Endothelial cell of umbilical vein (primary cell): ENCODE measurements at regions not wholly inside any gene's neighbourhood (a gene's known extent, or its start where the extent isn't known, plus 50 kb on each side); places are given as distances from the start of the nearest gene placed in this dataset.

ENCODE experiments used
- BruUV-seq: library from RNA; stranded (reverse); fragments of 400-500 nt; replicated peaks from 2 replicates; lab custom pipeline; 2021; lab: Mats Ljungman, UMichigan
- CTCF ChIA-PET: fragments of 300-600, 350-600 bp; sonication (Branson Sonifier 250); formaldehyde crosslinking; loops from one replicate; lab custom pipeline; 2021; ENCODE audit warnings: antibody characterized with exemption, inconsistent platforms; lab: Charles Lee
- POLR2A ChIA-PET: fragments of 300-600, 350-600 bp; sonication (Branson Sonifier 250); formaldehyde crosslinking; loops from one replicate; lab custom pipeline; 2021; ENCODE audit warnings: antibody characterized with exemption, inconsistent platforms; lab: Charles Lee
- DNase-seq: peaks from one replicate; pipeline ENCODE4 v3.0.0-alpha.2; 2011; ENCODE audit warnings: low read depth, low spot score
- FAIRE-seq: peaks from 2 replicates; lab custom pipeline; 2011; peaks lifted over from hg19 to GRCh38; lab: Jason Lieb, UNC
- H2AFZ ChIP-seq: 2 replicates; pipeline ENCODE4 v1.6.0; 2012; ENCODE audit warnings: low read depth, low read length, control low read depth, inconsistent platforms
- H3K27ac ChIP-seq: 2 replicates; pipeline ENCODE4 v1.5.1; 2011; ENCODE audit warnings: low read depth, mild to moderate bottlenecking, control low read depth, low read length, moderate library complexity; ENCODE audit not compliant: insufficient read depth
- H3K27me3 ChIP-seq, 2 experiments: 2 replicates each; pipeline versions ENCODE4 v1.6.0 to v1.6.1; 2011; ENCODE audit warnings: low read length in 2 of 2, mixed read lengths in 1 of 2; ENCODE audit not compliant: control insufficient read depth in 2 of 2, insufficient read depth in 2 of 2
- H3K36me3 ChIP-seq, 2 experiments: 2 replicates in 1 of 2; 3 replicates in 1 of 2; pipeline ENCODE4 v1.5.1; 2011; ENCODE audit warnings: low read length in 2 of 2, mild to moderate bottlenecking in 1 of 2, moderate library complexity in 1 of 2; ENCODE audit not compliant: control insufficient read depth in 2 of 2, insufficient read depth in 2 of 2; ENCODE audit errors: extremely low read depth in 1 of 2
- H3K4me1 ChIP-seq: 3 replicates; pipeline ENCODE4 v1.5.1; 2011; ENCODE audit warnings: mild to moderate bottlenecking, low read length; ENCODE audit not compliant: control insufficient read depth, insufficient read depth; ENCODE audit errors: extremely low read depth
- H3K4me2 ChIP-seq: 2 replicates; pipeline ENCODE4 v1.6.1; 2011; ENCODE audit warnings: low read length, control low read depth, mixed read lengths; ENCODE audit not compliant: insufficient read depth
- H3K4me3 ChIP-seq, 3 experiments: fragments of 200-600 bp in 1 of 3; sonication (generic), shearing (Covaris generic) in 1 of 3; replicated peaks in 1 of 3; 2 replicates each; pipeline ENCODE4 v1.5.1; 2011 to 2016; ENCODE audit warnings: control low read depth in 3 of 3, low read length in 3 of 3, mild to moderate bottlenecking in 2 of 3, inconsistent platforms in 1 of 3, low read depth in 1 of 3, moderate library complexity in 1 of 3; ENCODE audit not compliant: insufficient read depth in 1 of 3
- H3K79me2 ChIP-seq: 2 replicates; pipeline ENCODE4 v1.6.0; 2012; ENCODE audit warnings: low read length, inconsistent platforms; ENCODE audit not compliant: control insufficient read depth, insufficient read depth
- H3K9ac ChIP-seq: replicated peaks from 2 replicates; pipeline ENCODE3; 2011; ENCODE audit warnings: low read length, control low read depth; ENCODE audit not compliant: insufficient read depth; ENCODE audit errors: extremely low read depth
- H3K9me1 ChIP-seq: replicated peaks from 3 replicates; pipeline ENCODE4 v1.6.0; 2011; ENCODE audit warnings: mild to moderate bottlenecking, low read length; ENCODE audit not compliant: control insufficient read depth, insufficient read depth; ENCODE audit errors: extremely low read depth
- H3K9me3 ChIP-seq: replicated peaks from 2 replicates; pipeline ENCODE4 v1.5.1; 2012; ENCODE audit warnings: low read length, inconsistent platforms; ENCODE audit not compliant: control insufficient read depth, insufficient read depth
- H4K20me1 ChIP-seq: replicated peaks from 2 replicates; pipeline ENCODE3; 2011; ENCODE audit warnings: mild to moderate bottlenecking, low read length; ENCODE audit not compliant: control insufficient read depth, insufficient read depth; ENCODE audit errors: extremely low read depth
- EZH2 ChIP-seq: IDR thresholded peaks from 2 replicates; pipeline ENCODE4 v1.6.1; 2012; ENCODE audit warnings: borderline replicate concordance, low read depth, mild to moderate bottlenecking, moderate library complexity, low read length, inconsistent platforms; ENCODE audit not compliant: severe bottlenecking
- FOS ChIP-seq: IDR thresholded peaks from 2 replicates; pipeline ENCODE4 v1.6.1; 2011; ENCODE audit warnings: mild to moderate bottlenecking, low read length, moderate library complexity, borderline replicate concordance; ENCODE audit not compliant: insufficient read depth
- GATA2 ChIP-seq: IDR thresholded peaks from 2 replicates; pipeline ENCODE4 v1.7.0; 2011; ENCODE audit warnings: low read depth, mild to moderate bottlenecking, moderate library complexity, mixed read lengths, low read length; ENCODE audit not compliant: insufficient read length, insufficient read depth
- JUN ChIP-seq: IDR thresholded peaks from 2 replicates; pipeline ENCODE4 v1.6.1; 2011; ENCODE audit warnings: borderline replicate concordance, low read depth; ENCODE audit not compliant: insufficient read length, insufficient read depth
- MYC ChIP-seq: IDR thresholded peaks from one replicate; pipeline ENCODE4 v1.6.1; 2011; ENCODE audit warnings: mild to moderate bottlenecking, low read depth, low read length
- POLR2A ChIP-seq: IDR thresholded peaks from 2 replicates; pipeline ENCODE4 v1.6.1; 2012; ENCODE audit warnings: low read depth, mild to moderate bottlenecking, control low read depth, low read length
- POLR2AphosphoS5 ChIP-seq: IDR thresholded peaks from 2 replicates; pipeline ENCODE4 v1.6.1; 2012; ENCODE audit warnings: low read depth, mild to moderate bottlenecking, control low read depth, low read length, moderate library complexity; ENCODE audit not compliant: insufficient read depth
- dilution Hi-C: fragments of 300-500 bp; cut with MboI; formaldehyde crosslinking; loops from one replicate; pipeline ENCODE4 v1.15.0; 2019; ENCODE audit warnings: low sequenced_read_pairs; ENCODE audit not compliant: extremely low pct_ligation_motif_present
- intact Hi-C: fragments of 100-400 bp; cut with micrococcal nuclease; formaldehyde crosslinking; loops from one replicate; pipeline ENCODE4 v1.10.0; 2022
- TF ChIP-seq, protein P1 (sequence below): IDR thresholded peaks from 2 replicates; pipeline ENCODE4 v1.6.1; 2011; ENCODE audit not compliant: insufficient read depth, insufficient read length
- TF ChIP-seq, protein P2 (sequence below), 2 donors: IDR thresholded peaks; 1 replicate in 1 of 2; 2 replicates in 1 of 2; pipeline ENCODE4 v1.5.1; 2011; ENCODE audit warnings: low read length in 2 of 2, mild to moderate bottlenecking in 2 of 2, moderate library complexity in 2 of 2, control low read depth in 1 of 2, inconsistent platforms in 1 of 2, low read depth in 1 of 2; ENCODE audit not compliant: insufficient read depth in 1 of 2; ENCODE audit errors: extremely low read depth in 1 of 2

DNA sequence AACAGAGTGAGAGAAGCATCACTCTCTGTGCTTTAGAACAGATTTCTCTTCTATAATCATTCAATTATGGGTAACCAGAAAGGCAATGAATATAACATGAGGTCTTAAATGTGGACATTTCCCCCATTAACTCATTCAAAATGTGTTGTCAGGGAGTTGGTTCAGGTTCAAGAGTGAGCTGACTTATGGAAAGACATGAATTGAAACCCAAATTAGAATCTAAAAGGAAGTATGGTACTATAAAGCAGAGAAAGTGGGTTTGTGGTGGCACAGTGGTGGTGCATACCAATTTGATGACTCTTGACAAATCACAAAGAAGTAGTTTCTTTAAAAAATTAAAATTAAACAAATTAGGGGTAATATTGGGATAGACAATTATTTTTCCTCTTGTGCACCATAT, 114.6 kb upstream of the MEOX2 start:
- Histone ChIP-seq H3K9me1 (no peaks in the 10 kb centered on the region), H3K4me2 (no peak overlapping the region), H3K4me1 (peaks cover 6% of the 10 kb centered on the region), H3K9ac (no peak overlapping the region), H3K4me3 (no peak overlapping the region), H2AFZ (no peak overlapping the region), H4K20me1 (no peaks in the 10 kb centered on the region), H3K9me3 (no peaks in the 10 kb centered on the region), H3K27me3 (no peaks in the 10 kb centered on the region), H3K79me2 (no peaks in the 10 kb centered on the region), H3K36me3 (no peaks in the 10 kb centered on the region), H3K27ac (no peak overlapping the region)
- no peak for DNase-seq
- no TSS peak for BruUV-seq
- ChIA-PET POLR2A (no interaction called here), CTCF (interaction anchor here (1.0 to 1.4 kb wide), 2 partner anchors 9 to 13 kb away, joined by 4 to 9 read pairs; no protein-coding TSS in a partner anchor)
- intact Hi-C loops, result no loop called here
- no peak for FAIRE-seq
- dilution Hi-C loops, result no loop called here
- no peak for TF ChIP-seq FOS
- TF ChIP-seq, protein P1, sequence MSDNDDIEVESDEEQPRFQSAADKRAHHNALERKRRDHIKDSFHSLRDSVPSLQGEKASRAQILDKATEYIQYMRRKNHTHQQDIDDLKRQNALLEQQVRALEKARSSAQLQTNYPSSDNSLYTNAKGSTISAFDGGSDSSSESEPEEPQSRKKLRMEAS, result no peak
- no peak for TF ChIP-seq JUN
- TF ChIP-seq, protein P2, sequence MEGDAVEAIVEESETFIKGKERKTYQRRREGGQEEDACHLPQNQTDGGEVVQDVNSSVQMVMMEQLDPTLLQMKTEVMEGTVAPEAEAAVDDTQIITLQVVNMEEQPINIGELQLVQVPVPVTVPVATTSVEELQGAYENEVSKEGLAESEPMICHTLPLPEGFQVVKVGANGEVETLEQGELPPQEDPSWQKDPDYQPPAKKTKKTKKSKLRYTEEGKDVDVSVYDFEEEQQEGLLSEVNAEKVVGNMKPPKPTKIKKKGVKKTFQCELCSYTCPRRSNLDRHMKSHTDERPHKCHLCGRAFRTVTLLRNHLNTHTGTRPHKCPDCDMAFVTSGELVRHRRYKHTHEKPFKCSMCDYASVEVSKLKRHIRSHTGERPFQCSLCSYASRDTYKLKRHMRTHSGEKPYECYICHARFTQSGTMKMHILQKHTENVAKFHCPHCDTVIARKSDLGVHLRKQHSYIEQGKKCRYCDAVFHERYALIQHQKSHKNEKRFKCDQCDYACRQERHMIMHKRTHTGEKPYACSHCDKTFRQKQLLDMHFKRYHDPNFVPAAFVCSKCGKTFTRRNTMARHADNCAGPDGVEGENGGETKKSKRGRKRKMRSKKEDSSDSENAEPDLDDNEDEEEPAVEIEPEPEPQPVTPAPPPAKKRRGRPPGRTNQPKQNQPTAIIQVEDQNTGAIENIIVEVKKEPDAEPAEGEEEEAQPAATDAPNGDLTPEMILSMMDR (IDR thresholded peaks at IDR 0.05; ENCODE audit: extremely low read depth in 1 of 2, insufficient read depth in 1 of 2, low read depth in 1 of 2, low read length in 2 of 2), result no peak
- TF ChIP-seq POLR2A, result no peak
- no peak for TF ChIP-seq MYC
- no peak for TF ChIP-seq GATA2
- no peak for TF ChIP-seq POLR2AphosphoS5
- no peak for TF ChIP-seq EZH2
